Stomach (tissue), 4 donors: ENCODE measurements at regions not wholly inside any gene's neighbourhood (a gene's known extent, or its start where the extent isn't known, plus 50 kb on each side); places are given as distances from the start of the nearest gene placed in this dataset.

Experiments used
- POLR2AphosphoS5 ChIP-seq, 3 donors: sonication (generic); formaldehyde crosslinking; IDR thresholded peaks; one replicate each; pipeline ENCODE4 v1.6.1; 2016; ENCODE audit warnings: antibody characterized with exemption in 3 of 3
- TF ChIP-seq, protein P1 (sequence below), 7 experiments: fragments of 450-650 bp in 4 of 7; fragments of 200-600 bp in 3 of 7; sonication (generic) in 3 of 7; IDR thresholded peaks; one replicate each; pipeline ENCODE4 v1.5.1; 2016 to 2019; ENCODE audit warnings: antibody characterized with exemption in 7 of 7, control low read depth in 2 of 7, mild to moderate bottlenecking in 1 of 7

GRCh38 chr13:80726868-80727267 lies 385.9 kb upstream of the SPRY2 start:
- TF ChIP-seq, protein P1, sequence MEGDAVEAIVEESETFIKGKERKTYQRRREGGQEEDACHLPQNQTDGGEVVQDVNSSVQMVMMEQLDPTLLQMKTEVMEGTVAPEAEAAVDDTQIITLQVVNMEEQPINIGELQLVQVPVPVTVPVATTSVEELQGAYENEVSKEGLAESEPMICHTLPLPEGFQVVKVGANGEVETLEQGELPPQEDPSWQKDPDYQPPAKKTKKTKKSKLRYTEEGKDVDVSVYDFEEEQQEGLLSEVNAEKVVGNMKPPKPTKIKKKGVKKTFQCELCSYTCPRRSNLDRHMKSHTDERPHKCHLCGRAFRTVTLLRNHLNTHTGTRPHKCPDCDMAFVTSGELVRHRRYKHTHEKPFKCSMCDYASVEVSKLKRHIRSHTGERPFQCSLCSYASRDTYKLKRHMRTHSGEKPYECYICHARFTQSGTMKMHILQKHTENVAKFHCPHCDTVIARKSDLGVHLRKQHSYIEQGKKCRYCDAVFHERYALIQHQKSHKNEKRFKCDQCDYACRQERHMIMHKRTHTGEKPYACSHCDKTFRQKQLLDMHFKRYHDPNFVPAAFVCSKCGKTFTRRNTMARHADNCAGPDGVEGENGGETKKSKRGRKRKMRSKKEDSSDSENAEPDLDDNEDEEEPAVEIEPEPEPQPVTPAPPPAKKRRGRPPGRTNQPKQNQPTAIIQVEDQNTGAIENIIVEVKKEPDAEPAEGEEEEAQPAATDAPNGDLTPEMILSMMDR (IDR thresholded peaks at IDR 0.05): no peak
- no peak for TF ChIP-seq POLR2AphosphoS5 (IDR thresholded peaks at IDR 0.05)
